ENCODE measurements at regions not wholly inside any gene's neighbourhood (a gene's known extent, or its start where the extent isn't known, plus 50 kb on each side); places are given as distances from the start of the nearest gene placed in this dataset.

- TF ChIP-seq CHD7 (IDR thresholded peaks at IDR 0.05; ENCODE audit: insufficient replicate concordance, low read length) = no peak
- TF ChIP-seq RAD21 (IDR thresholded peaks at IDR 0.05 in 1 of 2, conservative IDR thresholded peaks at IDR 0.05 in 1 of 2; ENCODE audit: low read depth in 2 of 2, low read length in 2 of 2) = no peak
Measured at GRCh38 chr14:45519766-45520165, 266.8 kb upstream of the MIS18BP1 start (continued).

Measured in H1 (cell line).